ENCODE measurements at regions not wholly inside any gene's neighbourhood (a gene's known extent, or its start where the extent isn't known, plus 50 kb on each side); places are given as distances from the start of the nearest gene placed in this dataset.

GRCh38 chr2:39512941-39513340 is 75.9 kb upstream of the MAP4K3 start:
- no peak for DNase-seq
- intact Hi-C loops (cut with DNase I): loop anchor here (10.0 kb wide), 1 partner anchor 212 kb away; no protein-coding TSS in a partner anchor

- intact Hi-C loops (cut with DNase I): loop anchor here (10.0 kb wide), 1 partner anchor 211 kb away; no protein-coding TSS in a partner anchor
- peak in 4 of 10 donors; percentile 29 to 57 (median 44) for DNase-seq
These were observed 76.6 kb upstream of the MAP4K3 start for GRCh38 chr2:39513641-39514094.

GRCh38 chr2:39514825-39515224 is 77.7 kb upstream of the MAP4K3 start:
- intact Hi-C loops (cut with DNase I): loop anchor here (10.0 kb wide), 1 partner anchor 210 kb away; no protein-coding TSS in a partner anchor

GRCh38 chr2:39515273-39515896 is 78.3 kb upstream of the MAP4K3 start:
- DNase-seq: no peak
- intact Hi-C loops (cut with DNase I): loop anchor here (10.0 kb wide), 1 partner anchor 209 kb away; no protein-coding TSS in a partner anchor

More at GRCh38 chr2:39514825-39515224, 77.7 kb upstream of the MAP4K3 start:
- no peak for DNase-seq

- no peak for DNase-seq
- intact Hi-C loops (cut with DNase I): loop anchor here (2.0 to 10.0 kb wide), 2 partner anchors 181 to 209 kb away; no protein-coding TSS in a partner anchor
These were observed 78.8 kb upstream of the MAP4K3 start for GRCh38 chr2:39515897-39516346.

GRCh38 chr2:39516347-39517101 is 79.4 kb upstream of the MAP4K3 start:
- DNase-seq: peak in 9 of 10 donors; percentile 21 to 92 (median 50)
- intact Hi-C loops (cut with DNase I): loop anchor here (2.0 to 10.0 kb wide), 2 partner anchors 180 to 208 kb away; no protein-coding TSS in a partner anchor

GRCh38 chr2:39517102-39517436 is 80.0 kb upstream of the MAP4K3 start:
- DNase-seq: no peak
- intact Hi-C loops (cut with DNase I): loop anchor here (2.0 to 10.0 kb wide), 2 partner anchors 180 to 208 kb away; no protein-coding TSS in a partner anchor

- intact Hi-C loops (cut with DNase I): loop anchor here (2.0 to 10.0 kb wide), 2 partner anchors 179 to 207 kb away; no protein-coding TSS in a partner anchor
- DNase-seq: no peak
These were observed 80.5 kb upstream of the MAP4K3 start for GRCh38 chr2:39517622-39518021.

- DNase-seq: no peak
- intact Hi-C loops (cut with DNase I): loop anchor here (10.0 kb wide), 1 partner anchor 205 kb away; no protein-coding TSS in a partner anchor
These were observed 82.8 kb upstream of the MAP4K3 start for GRCh38 chr2:39519886-39520285.

GRCh38 chr2:39521876-39522517 is 84.9 kb upstream of the MAP4K3 start:
- DNase-seq: no peak
- intact Hi-C loops (cut with DNase I): no loop called here

GRCh38 chr2:39522518-39522877 is 85.4 kb upstream of the MAP4K3 start:
- intact Hi-C loops (cut with DNase I): no loop called here
- DNase-seq: no peak

- intact Hi-C loops (cut with DNase I): no loop called here
- DNase-seq: no peak
These were observed 86.4 kb upstream of the MAP4K3 start for GRCh38 chr2:39523308-39524044.

- DNase-seq: no peak
- intact Hi-C loops (cut with DNase I): no loop called here
These were observed 87.0 kb upstream of the MAP4K3 start for GRCh38 chr2:39524061-39524460.

GRCh38 chr2:39524756-39525635 is 87.9 kb upstream of the MAP4K3 start:
- DNase-seq: no peak
- intact Hi-C loops (cut with DNase I): no loop called here

- DNase-seq: no peak
- intact Hi-C loops (cut with DNase I): no loop called here
These were observed 88.7 kb upstream of the MAP4K3 start for GRCh38 chr2:39525636-39526412.

- no peak for DNase-seq
- intact Hi-C loops (cut with DNase I): no loop called here
These were observed 91.6 kb upstream of the MAP4K3 start for GRCh38 chr2:39528701-39529100.

- intact Hi-C loops (cut with DNase I): no loop called here
- no peak for DNase-seq
These were observed 92.8 kb upstream of the MAP4K3 start for GRCh38 chr2:39529836-39530235.

GRCh38 chr2:39530411-39530866 is 93.4 kb upstream of the MAP4K3 start:
- intact Hi-C loops (cut with DNase I): no loop called here
- DNase-seq: no peak
